Loucy (cell line): ENCODE measurements at regions not wholly inside any gene's neighbourhood (a gene's known extent, or its start where the extent isn't known, plus 50 kb on each side); places are given as distances from the start of the nearest gene placed in this dataset.

Experiments used
- H2AFZ ChIP-seq: fragments of 200-600 bp; sonication (generic); 2 replicates; pipeline ENCODE4 v1.6.0; 2016; ENCODE audit warnings: antibody characterized with exemption, mild to moderate bottlenecking, low read length, moderate library complexity
- H3F3A ChIP-seq: fragments of 200-600 bp; 2 replicates; pipeline ENCODE4 v1.6.0; 2016; ENCODE audit warnings: antibody characterized with exemption, low read depth, mild to moderate bottlenecking
- H3K27me3 ChIP-seq: fragments of 200-600 bp; sonication (generic); 2 replicates; pipeline ENCODE4 v1.6.1; 2014; ENCODE audit warnings: low read length, mild to moderate bottlenecking; ENCODE audit not compliant: insufficient read depth, poor library complexity, severe bottlenecking
- H3K36me3 ChIP-seq: fragments of 200-600 bp; sonication (generic); 2 replicates; pipeline ENCODE4 v1.6.1; 2016; ENCODE audit warnings: low read length; ENCODE audit not compliant: insufficient read depth
- H3K4me1 ChIP-seq: fragments of 200-600 bp; sonication (generic); 2 replicates; pipeline ENCODE4 v1.5.1; 2014; ENCODE audit warnings: low read length, mild to moderate bottlenecking; ENCODE audit not compliant: insufficient read depth, poor library complexity, severe bottlenecking
- H3K4me2 ChIP-seq: fragments of 200-600 bp; sonication (generic); 2 replicates; pipeline ENCODE4 v1.6.0; 2014; ENCODE audit warnings: antibody characterized with exemption, low read length, low read depth, mild to moderate bottlenecking; ENCODE audit not compliant: poor library complexity, severe bottlenecking
- H3K4me3 ChIP-seq: fragments of 200-600 bp; sonication (generic); 2 replicates; pipeline ENCODE4 v1.5.1; 2014; ENCODE audit warnings: low read length, mild to moderate bottlenecking, mixed read lengths; ENCODE audit not compliant: poor library complexity, severe bottlenecking
- H3K79me2 ChIP-seq: fragments of 200-600 bp; sonication (generic); 2 replicates; pipeline ENCODE4 v1.6.1; 2014; ENCODE audit warnings: low read length; ENCODE audit not compliant: insufficient read depth
- H3K9ac ChIP-seq: fragments of 200-600 bp; sonication (generic); 2 replicates; pipeline ENCODE4 v1.6.0; 2014; ENCODE audit warnings: mild to moderate bottlenecking, low read depth, low read length, moderate library complexity; ENCODE audit not compliant: poor library complexity, severe bottlenecking
- H3K9me2 ChIP-seq: fragments of 200-600 bp; sonication (generic); replicated peaks from 2 replicates; pipeline ENCODE4 v1.6.1; 2016; ENCODE audit warnings: low read depth, low read length, mixed read lengths
- H3K9me3 ChIP-seq: fragments of 200-600 bp; sonication (generic); 2 replicates; pipeline ENCODE4 v1.6.1; 2014; ENCODE audit warnings: mild to moderate bottlenecking, antibody characterized with exemption, low read length, low read depth; ENCODE audit not compliant: insufficient read depth
- H4K20me1 ChIP-seq: fragments of 200-600 bp; sonication (generic); 2 replicates; pipeline ENCODE4 v1.6.0; 2014; ENCODE audit warnings: antibody characterized with exemption, low read length, mild to moderate bottlenecking; ENCODE audit not compliant: insufficient read depth, poor library complexity, severe bottlenecking
- CTCF ChIP-seq: fragments of 200-600 bp; sonication (generic); conservative IDR thresholded peaks from 2 replicates; pipeline ENCODE4 v1.5.1; 2014; ENCODE audit warnings: mild to moderate bottlenecking, antibody characterized with exemption, low read length
- EZH2phosphoT487 ChIP-seq: fragments of 200-600 bp; IDR thresholded peaks from 2 replicates; pipeline ENCODE4 v1.6.1; 2018; ENCODE audit warnings: antibody characterized with exemption, mild to moderate bottlenecking, moderate library complexity, borderline replicate concordance

GRCh38 chrX:81348388-81348787, 146.5 kb downstream of the SH3BGRL start:
- Histone ChIP-seq H3K79me2 (no peaks in the 10 kb centered on the region), H3K9me3 (no peaks in the 10 kb centered on the region), H3K36me3 (no peaks in the 10 kb centered on the region), H3K27me3 (no peaks in the 10 kb centered on the region), H3K4me2 (no peak overlapping the region), H3K9ac (no peak overlapping the region), H3F3A (no peaks in the 10 kb centered on the region), H3K9me2 (no peaks in the 10 kb centered on the region), H3K4me1 (no peaks in the 10 kb centered on the region), H4K20me1 (no peaks in the 10 kb centered on the region), H3K4me3 (no peak overlapping the region), H2AFZ (no peak overlapping the region)
- TF ChIP-seq EZH2phosphoT487 (no peak), CTCF (no peak)

DNA sequence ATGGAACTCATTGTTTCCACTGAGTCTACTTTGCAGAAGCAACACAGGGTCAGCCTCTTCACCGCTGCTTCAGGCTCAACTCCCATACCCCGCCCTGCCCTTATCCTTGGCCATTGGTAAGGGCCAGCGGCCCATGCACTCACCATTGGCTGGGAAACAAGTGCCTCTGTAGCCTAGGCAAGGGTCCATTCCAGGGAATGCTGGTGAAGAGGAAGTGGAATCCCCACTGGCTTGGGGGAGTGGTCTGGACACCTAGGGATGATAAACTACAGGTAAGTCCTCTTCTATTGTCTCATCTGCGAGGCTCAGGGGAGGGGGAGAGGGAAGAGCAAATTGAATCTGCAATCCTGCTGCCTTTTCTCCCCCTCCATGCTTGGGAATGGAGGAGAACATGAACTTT, 153.1 kb downstream of the SH3BGRL start:
- no peaks in the 10 kb centered on the region for H3F3A ChIP-seq
- no peaks in the 10 kb centered on the region for H3K36me3 ChIP-seq
- no peak overlapping the region for H2AFZ ChIP-seq
- H4K20me1 ChIP-seq, result no peaks in the 10 kb centered on the region
- H3K9me2 ChIP-seq, result no peaks in the 10 kb centered on the region
- H3K4me1 ChIP-seq, result no peaks in the 10 kb centered on the region
- TF ChIP-seq CTCF (no peak), EZH2phosphoT487 (no peak)
- H3K4me3 ChIP-seq, result no peak overlapping the region
- no peak overlapping the region for H3K9ac ChIP-seq
- no peaks in the 10 kb centered on the region for H3K79me2 ChIP-seq
- no peaks in the 10 kb centered on the region for H3K9me3 ChIP-seq
- no peak overlapping the region for H3K4me2 ChIP-seq
- no peaks in the 10 kb centered on the region for H3K27me3 ChIP-seq

DNA sequence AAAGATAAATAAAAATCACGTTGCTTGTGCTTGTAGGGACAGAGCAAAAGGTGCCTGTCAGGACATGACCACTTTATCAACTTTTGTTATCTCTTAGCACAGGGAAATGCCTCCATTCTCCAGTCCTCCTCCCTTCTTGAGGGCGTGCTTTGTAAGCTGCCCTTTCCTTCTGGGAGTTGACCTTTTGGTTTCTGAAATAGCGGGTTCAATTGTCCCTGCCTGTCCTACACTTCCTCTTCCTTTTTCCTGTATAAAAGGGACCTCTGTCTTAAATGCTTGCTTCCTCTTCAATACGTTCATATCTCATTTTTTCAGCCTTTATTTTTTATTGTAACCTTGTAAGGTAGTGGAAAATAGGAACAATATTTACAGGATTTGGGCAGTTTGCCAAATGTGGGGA, 153.5 kb downstream of the SH3BGRL start:
- H3K9ac ChIP-seq, result no peak overlapping the region

More for the DNA sequence above, 153.5 kb downstream of the SH3BGRL start:
- Histone ChIP-seq H3K36me3 (no peaks in the 10 kb centered on the region), H3K9me3 (no peaks in the 10 kb centered on the region), H3K4me2 (no peak overlapping the region), H3K27me3 (no peaks in the 10 kb centered on the region), H3K9me2 (no peaks in the 10 kb centered on the region), H2AFZ (no peak overlapping the region), H3K4me1 (no peaks in the 10 kb centered on the region), H3K4me3 (no peak overlapping the region), H3F3A (no peaks in the 10 kb centered on the region), H3K79me2 (no peaks in the 10 kb centered on the region), H4K20me1 (no peaks in the 10 kb centered on the region)
- TF ChIP-seq EZH2phosphoT487 (no peak), CTCF (no peak)
